NCI-H524 treated with DMSO at 0.1 percent for 48 hours (cell line): ENCODE measurements at regions not wholly inside any gene's neighbourhood (a gene's known extent, or its start where the extent isn't known, plus 50 kb on each side); places are given as distances from the start of the nearest gene placed in this dataset.

Experiments
- DNase-seq: peaks from one replicate; lab custom pipeline; 2025; lab: John Stamatoyannopoulos, UW

GRCh38 chr5:15334551-15335266 lies 165.3 kb upstream of the FBXL7 start:
- DNase-seq = no peak

GRCh38 chr5:15333091-15333490 lies 166.9 kb upstream of the FBXL7 start:
- no peak for DNase-seq

GRCh38 chr5:15326932-15327331 lies 173.0 kb upstream of the FBXL7 start:
- DNase-seq = no peak

- no peak for DNase-seq
Measured at GRCh38 chr5:15326471-15326870, 173.5 kb upstream of the FBXL7 start.

- DNase-seq = no peak
Measured at GRCh38 chr5:15322421-15322820, 177.6 kb upstream of the FBXL7 start.

- no peak for DNase-seq
Measured at GRCh38 chr5:15321776-15322175, 178.2 kb upstream of the FBXL7 start.

GRCh38 chr5:15320871-15321270 lies 179.1 kb upstream of the FBXL7 start:
- DNase-seq = peak; percentile 99

GRCh38 chr5:15304914-15305834 lies 194.8 kb upstream of the FBXL7 start:
- DNase-seq = no peak

- DNase-seq = no peak
Measured at GRCh38 chr5:15304066-15304731, 195.8 kb upstream of the FBXL7 start.

- no peak for DNase-seq
Measured at GRCh38 chr5:15300141-15300540, 199.8 kb upstream of the FBXL7 start.

- DNase-seq = no peak
Measured at GRCh38 chr5:15290953-15291352, 209.0 kb upstream of the FBXL7 start.

- peak; percentile 29 for DNase-seq
Measured at GRCh38 chr5:15286650-15287049, 213.3 kb upstream of the FBXL7 start.

GRCh38 chr5:15285901-15286583 lies 213.9 kb upstream of the FBXL7 start:
- no peak for DNase-seq

- DNase-seq = no peak
Measured at GRCh38 chr5:15284706-15285105, 215.3 kb upstream of the FBXL7 start.

GRCh38 chr5:15283076-15283475 lies 216.9 kb upstream of the FBXL7 start:
- no peak for DNase-seq

- DNase-seq = no peak
Measured at GRCh38 chr5:15282611-15283010, 217.4 kb upstream of the FBXL7 start.

- DNase-seq = peak; percentile 17
Measured at GRCh38 chr5:15271596-15271995, 228.4 kb upstream of the FBXL7 start.

GRCh38 chr5:15267966-15268365 lies 232.0 kb upstream of the FBXL7 start:
- no peak for DNase-seq

GRCh38 chr5:15266841-15267240 lies 233.1 kb upstream of the FBXL7 start:
- no peak for DNase-seq

GRCh38 chr5:15266229-15266628 lies 233.8 kb upstream of the FBXL7 start:
- no peak for DNase-seq

- no peak for DNase-seq
Measured at GRCh38 chr5:15263942-15264341, 236.0 kb upstream of the FBXL7 start.

- DNase-seq = no peak
Measured at GRCh38 chr5:15263406-15263805, 236.6 kb upstream of the FBXL7 start.
